MM.1S (cell line): ENCODE measurements at regions not wholly inside any gene's neighbourhood (a gene's known extent, or its start where the extent isn't known, plus 50 kb on each side); places are given as distances from the start of the nearest gene placed in this dataset.

Source experiments
- CTCF ChIP-seq: fragments of 300-600 bp; sonication (generic); IDR thresholded peaks from 2 replicates; pipeline ENCODE4 v1.5.1; 2016; ENCODE audit warnings: antibody characterized with exemption, low read length, mixed read lengths
- EZH2 ChIP-seq: fragments of 300-600 bp; sonication (generic); optimal IDR thresholded peaks from 2 replicates; pipeline ENCODE3; 2017; ENCODE audit warnings: low read depth, mild to moderate bottlenecking, antibody characterized with exemption, low read length, mixed read lengths
- EZH2phosphoT487 ChIP-seq: fragments of 300-600 bp; sonication (generic); IDR thresholded peaks from 2 replicates; pipeline ENCODE4 v1.6.1; 2018; ENCODE audit warnings: antibody characterized with exemption, low read length

GRCh38 chr5:20077186-20077585 lies 89.2 kb upstream of the CDH18 start:
- TF ChIP-seq CTCF: no peak
- no peak for TF ChIP-seq EZH2
- no peak for TF ChIP-seq EZH2phosphoT487
